H9 (cell line): ENCODE measurements at regions not wholly inside any gene's neighbourhood (a gene's known extent, or its start where the extent isn't known, plus 50 kb on each side); places are given as distances from the start of the nearest gene placed in this dataset.

Experiments
- DNase-seq: peaks from one replicate; pipeline ENCODE4 v3.0.0-alpha.2; 2017
- H2AFZ ChIP-seq: one replicate; pipeline ENCODE4 v1.6.1; 2013; ENCODE audit warnings: mild to moderate bottlenecking, low read length, control low read depth, moderate library complexity
- H2AK5ac ChIP-seq: 2 replicates; pipeline ENCODE4 v1.6.1; 2013; ENCODE audit warnings: low read length, control low read depth, mixed read lengths; ENCODE audit not compliant: insufficient read length
- H2BK120ac ChIP-seq: one replicate; pipeline ENCODE4 v1.6.1; 2013; ENCODE audit warnings: low read depth, mild to moderate bottlenecking, low read length, control low read depth, inconsistent platforms; ENCODE audit not compliant: poor library complexity, severe bottlenecking
- H2BK12ac ChIP-seq: 2 replicates; pipeline ENCODE4 v1.6.1; 2013; ENCODE audit warnings: low read length, control low read depth, mixed read lengths, low read depth; ENCODE audit not compliant: insufficient read length
- H2BK15ac ChIP-seq: 2 replicates; pipeline ENCODE4 v1.6.1; 2013; ENCODE audit warnings: low read depth, low read length, control low read depth
- H2BK20ac ChIP-seq: one replicate; pipeline ENCODE4 v1.6.1; 2013; ENCODE audit warnings: low read depth, mild to moderate bottlenecking, low read length, control low read depth, inconsistent platforms; ENCODE audit not compliant: poor library complexity, severe bottlenecking
- H2BK5ac ChIP-seq: 2 replicates; pipeline ENCODE4 v1.6.1; 2013; ENCODE audit warnings: low read length, control low read depth, mixed read lengths; ENCODE audit not compliant: insufficient read length
- H3K14ac ChIP-seq: 2 replicates; pipeline ENCODE4 v1.6.1; 2013; ENCODE audit warnings: low read length, control low read depth; ENCODE audit not compliant: insufficient read depth
- H3K18ac ChIP-seq: 2 replicates; pipeline ENCODE4 v1.6.1; 2013; ENCODE audit warnings: low read depth, mild to moderate bottlenecking, mixed read lengths, low read length, control low read depth; ENCODE audit not compliant: insufficient read length
- H3K23ac ChIP-seq: 2 replicates; pipeline ENCODE4 v1.6.1; 2013; ENCODE audit warnings: low read length, control low read depth, mixed read lengths, low read depth; ENCODE audit not compliant: insufficient read length
- H3K23me2 ChIP-seq: 2 replicates; pipeline ENCODE4 v1.6.1; 2013; ENCODE audit warnings: low read depth, mild to moderate bottlenecking, mixed read lengths, low read length, control low read depth; ENCODE audit not compliant: insufficient read length, poor library complexity, severe bottlenecking
- H3K27ac ChIP-seq: 2 replicates; pipeline ENCODE4 v1.5.1; 2013; ENCODE audit warnings: low read length, control low read depth, mixed read lengths, low read depth; ENCODE audit not compliant: insufficient read length
- H3K27me3 ChIP-seq: 2 replicates; pipeline ENCODE4 v1.6.1; 2013; ENCODE audit warnings: low read length, control low read depth, inconsistent platforms; ENCODE audit not compliant: insufficient read depth
- H3K4ac ChIP-seq: 2 replicates; pipeline ENCODE4 v1.6.1; 2013; ENCODE audit warnings: low read depth, mild to moderate bottlenecking, control low read depth, inconsistent platforms, low read length, moderate library complexity
- H3K4me1 ChIP-seq: 2 replicates; pipeline ENCODE4 v1.6.1; 2013; ENCODE audit warnings: low read length, control low read depth, inconsistent platforms; ENCODE audit not compliant: insufficient read depth
- H3K4me2 ChIP-seq: 2 replicates; pipeline ENCODE4 v1.6.1; 2013; ENCODE audit warnings: low read length, control low read depth, mixed read lengths; ENCODE audit not compliant: insufficient read length, insufficient read depth
- H3K56ac ChIP-seq: 2 replicates; pipeline ENCODE4 v1.6.1; 2013; ENCODE audit warnings: low read depth, mild to moderate bottlenecking, mixed read lengths, low read length, control low read depth; ENCODE audit not compliant: insufficient read length
- H3K79me1 ChIP-seq: 2 replicates; pipeline ENCODE4 v1.6.1; 2013; ENCODE audit warnings: low read depth, mild to moderate bottlenecking, moderate library complexity, low read length, control low read depth, inconsistent platforms; ENCODE audit not compliant: insufficient read depth, poor library complexity, severe bottlenecking
- H3K79me2 ChIP-seq: 2 replicates; pipeline ENCODE4 v1.6.1; 2013; ENCODE audit warnings: low read length, control low read depth, inconsistent platforms; ENCODE audit not compliant: insufficient read depth
- H3K9ac ChIP-seq: 2 replicates; pipeline ENCODE4 v1.6.1; 2013; ENCODE audit warnings: low read length, control low read depth, mixed read lengths; ENCODE audit not compliant: insufficient read length; ENCODE audit errors: extremely low read depth
- H3K9me3 ChIP-seq: one replicate; pipeline ENCODE4 v1.6.1; 2013; ENCODE audit warnings: low read depth, low read length, inconsistent platforms; ENCODE audit not compliant: control insufficient read depth
- H3T11ph ChIP-seq: one replicate; pipeline ENCODE4 v1.6.1; 2013; ENCODE audit warnings: mild to moderate bottlenecking, low read length, control low read depth, inconsistent platforms
- H4K20me1 ChIP-seq: one replicate; pipeline ENCODE4 v1.6.1; 2013; ENCODE audit not compliant: control insufficient read depth, insufficient read length, insufficient read depth
- H4K5ac ChIP-seq: 2 replicates; pipeline ENCODE4 v1.6.1; 2013; ENCODE audit warnings: low read depth, mild to moderate bottlenecking, mixed read lengths, low read length, control low read depth; ENCODE audit not compliant: insufficient read length
- H4K8ac ChIP-seq: replicated peaks from 2 replicates; pipeline ENCODE4 v1.6.1; 2013; ENCODE audit warnings: low read length, control low read depth, mixed read lengths, low read depth; ENCODE audit not compliant: insufficient read length
- H4K91ac ChIP-seq: 2 replicates; pipeline ENCODE4 v1.6.1; 2013; ENCODE audit warnings: low read depth, mild to moderate bottlenecking, moderate library complexity, mixed read lengths, low read length, control low read depth; ENCODE audit not compliant: insufficient read length
- H3K27ac Mint-ChIP-seq, 3 experiments: 2 replicates in 2 of 3; 3 replicates in 1 of 3; pipeline ENCODE4 v1.8.0; 2020 to 2021; ENCODE audit warnings: mixed read lengths in 3 of 3, mild to moderate bottlenecking in 1 of 3, moderate library complexity in 1 of 3
- H3K27me3 Mint-ChIP-seq: 2 replicates; pipeline ENCODE4 v1.8.0; 2021; ENCODE audit warnings: low read depth, mild to moderate bottlenecking, moderate library complexity, mixed read lengths
- H3K36me3 Mint-ChIP-seq, 3 experiments: 2 replicates in 2 of 3; 3 replicates in 1 of 3; pipeline ENCODE4 v1.8.0; 2020 to 2021; ENCODE audit warnings: low read depth in 3 of 3, mixed read lengths in 3 of 3; ENCODE audit not compliant: insufficient read depth in 1 of 3
- H3K4me1 Mint-ChIP-seq, 2 experiments: 2 replicates each; pipeline ENCODE4 v1.8.0; 2020; ENCODE audit warnings: mixed read lengths in 2 of 2
- H3K4me3 Mint-ChIP-seq, 2 experiments: 2 replicates in 1 of 2; 3 replicates in 1 of 2; pipeline ENCODE4 v1.8.0; 2020 to 2021; ENCODE audit warnings: mild to moderate bottlenecking in 2 of 2, mixed read lengths in 2 of 2, moderate library complexity in 1 of 2
- H3K9me3 Mint-ChIP-seq, 2 experiments: 2 replicates in 1 of 2; 3 replicates in 1 of 2; pipeline ENCODE4 v1.8.0; 2020; ENCODE audit warnings: mild to moderate bottlenecking in 2 of 2, mixed read lengths in 2 of 2, moderate library complexity in 1 of 2
- WGBS: extraction: QIAGEN DNeasy Blood & Tissue Kit; methylation state at CpG from one replicate; pipeline ENCODE4 v1.1.7; 2013; ENCODE audit warnings: missing lambda C conversion rate, low lambda C conversion rate, mixed read lengths; ENCODE audit not compliant: insufficient read length; ENCODE audit errors: extremely low coverage; 5-methylcytosine and 5-hydroxymethylcytosine counted together
- TF ChIP-seq, protein P1 (sequence below): fragments of 200-600 bp; sonication (generic); conservative IDR thresholded peaks from 3 replicates; pipeline ENCODE4 v1.8.0; 2021; ENCODE audit warnings: antibody characterized with exemption, mild to moderate bottlenecking

- H3T11ph ChIP-seq, result no peak overlapping the region
- H2BK15ac ChIP-seq, result no peak overlapping the region
- H4K20me1 ChIP-seq, result no peaks in the 10 kb centered on the region
- no peak overlapping the region for H3K23ac ChIP-seq
- no peak overlapping the region for H3K56ac ChIP-seq
- no peak overlapping the region for H3K4me2 ChIP-seq
- H4K8ac ChIP-seq, result no peak overlapping the region
- H3K9me3 Mint-ChIP-seq, result peaks cover 12 to 15% of the 10 kb centered on the region in 2 experiments; a peak in 2 of 5 replicates
- H3K23me2 ChIP-seq, result no peaks in the 10 kb centered on the region
- no peak overlapping the region for H3K18ac ChIP-seq
- H2BK12ac ChIP-seq, result no peak overlapping the region
- peaks cover 6% of the 10 kb centered on the region for H3K27me3 Mint-ChIP-seq
- no peak for DNase-seq
- no peak overlapping the region for H2BK5ac ChIP-seq
- no CpG with 5 or more reads among the region's 2 CpGs for WGBS
- H3K4me1 ChIP-seq, result peaks cover 2% of the 10 kb centered on the region; the same call in 1 of the 2 replicates
- H3K27ac Mint-ChIP-seq, result no peak overlapping the region; a peak in 1 of 7 replicates
- no peaks in the 10 kb centered on the region for H3K9me3 ChIP-seq
- TF ChIP-seq, protein P1, sequence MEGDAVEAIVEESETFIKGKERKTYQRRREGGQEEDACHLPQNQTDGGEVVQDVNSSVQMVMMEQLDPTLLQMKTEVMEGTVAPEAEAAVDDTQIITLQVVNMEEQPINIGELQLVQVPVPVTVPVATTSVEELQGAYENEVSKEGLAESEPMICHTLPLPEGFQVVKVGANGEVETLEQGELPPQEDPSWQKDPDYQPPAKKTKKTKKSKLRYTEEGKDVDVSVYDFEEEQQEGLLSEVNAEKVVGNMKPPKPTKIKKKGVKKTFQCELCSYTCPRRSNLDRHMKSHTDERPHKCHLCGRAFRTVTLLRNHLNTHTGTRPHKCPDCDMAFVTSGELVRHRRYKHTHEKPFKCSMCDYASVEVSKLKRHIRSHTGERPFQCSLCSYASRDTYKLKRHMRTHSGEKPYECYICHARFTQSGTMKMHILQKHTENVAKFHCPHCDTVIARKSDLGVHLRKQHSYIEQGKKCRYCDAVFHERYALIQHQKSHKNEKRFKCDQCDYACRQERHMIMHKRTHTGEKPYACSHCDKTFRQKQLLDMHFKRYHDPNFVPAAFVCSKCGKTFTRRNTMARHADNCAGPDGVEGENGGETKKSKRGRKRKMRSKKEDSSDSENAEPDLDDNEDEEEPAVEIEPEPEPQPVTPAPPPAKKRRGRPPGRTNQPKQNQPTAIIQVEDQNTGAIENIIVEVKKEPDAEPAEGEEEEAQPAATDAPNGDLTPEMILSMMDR, result no peak
- H2BK20ac ChIP-seq, result no peak overlapping the region
- H3K9ac ChIP-seq, result no peak overlapping the region
- H3K27ac ChIP-seq, result no peak overlapping the region
- peaks cover 0 to 7% (median 3%) of the 10 kb centered on the region in 3 experiments; a peak in 3 of 7 replicates for H3K36me3 Mint-ChIP-seq
- no peak overlapping the region for H3K14ac ChIP-seq
- no peak overlapping the region for H4K5ac ChIP-seq
- H4K91ac ChIP-seq, result no peak overlapping the region
- H3K79me1 ChIP-seq, result no peaks in the 10 kb centered on the region
- H3K79me2 ChIP-seq, result no peaks in the 10 kb centered on the region
- peaks cover 19 to 24% of the 10 kb centered on the region in 2 experiments for H3K4me1 Mint-ChIP-seq
- no peak overlapping the region for H2BK120ac ChIP-seq
- H3K4me3 Mint-ChIP-seq, result no peak overlapping the region
- H3K27me3 ChIP-seq, result no peaks in the 10 kb centered on the region; the same call in 1 of the 2 replicates
- H2AFZ ChIP-seq, result peak overlapping the region; percentile 2
- H3K4ac ChIP-seq, result no peak overlapping the region
- no peak overlapping the region for H2AK5ac ChIP-seq
Measured at GRCh38 chr9:91118704-91119025, 243.1 kb downstream of the AUH start.
